GM21423 (cell line): ENCODE measurements at regions not wholly inside any gene's neighbourhood (a gene's known extent, or its start where the extent isn't known, plus 50 kb on each side); places are given as distances from the start of the nearest gene placed in this dataset.
"Not testable (repeated sequence)": the region's sequence is repeated elsewhere in the genome, so short reads cannot be mapped to it uniquely, and the experiment has no call there.

Source experiments
- ATAC-seq: cut with Tn5 transposase; IDR thresholded peaks from one replicate; pipeline ENCODE4 v1.9.1; 2021; ENCODE audit warnings: mild to moderate bottlenecking, moderate library complexity; ENCODE audit not compliant: unreplicated experiment

GRCh38 chr5:171706736-171707441, 78.7 kb upstream of the SMIM23 start:
- no peak for ATAC-seq

GRCh38 chr5:171707442-171707792, 78.2 kb upstream of the SMIM23 start:
- no peak for ATAC-seq

- ATAC-seq = no peak
Observed at GRCh38 chr5:171709930-171710329, 75.7 kb upstream of the SMIM23 start.

- no peak for ATAC-seq
Observed at GRCh38 chr5:171710451-171711024, 75.1 kb upstream of the SMIM23 start.

- no peak for ATAC-seq
Observed at GRCh38 chr5:171711571-171711970, 74.0 kb upstream of the SMIM23 start.

- no peak for ATAC-seq
Observed at GRCh38 chr5:171712616-171713015, 73.0 kb upstream of the SMIM23 start.

- no peak for ATAC-seq
Observed at GRCh38 chr5:171713152-171713551, 72.5 kb upstream of the SMIM23 start.

GRCh38 chr5:171714261-171714660, 71.4 kb upstream of the SMIM23 start:
- ATAC-seq = no peak

GRCh38 chr5:171714851-171715250, 70.8 kb upstream of the SMIM23 start:
- no peak for ATAC-seq

GRCh38 chr5:171715551-171715950, 70.1 kb upstream of the SMIM23 start:
- ATAC-seq = no peak

GRCh38 chr5:171720086-171720485, 65.5 kb upstream of the SMIM23 start:
- ATAC-seq = no peak

GRCh38 chr5:171721464-171721863, 64.2 kb upstream of the SMIM23 start:
- no peak for ATAC-seq

GRCh38 chr5:171724468-171725204, 61.0 kb upstream of the SMIM23 start:
- ATAC-seq = no peak

- no peak for ATAC-seq
Observed at GRCh38 chr5:171725205-171725601, 60.4 kb upstream of the SMIM23 start.

- not testable (repeated sequence) for ATAC-seq
Observed at GRCh38 chr5:171726819-171727218, 58.8 kb upstream of the SMIM23 start.

- ATAC-seq = no peak
Observed at GRCh38 chr5:171728686-171729085, 56.9 kb upstream of the SMIM23 start.
